Activated CD8-positive, alpha-beta memory T cell treated with anti-CD3 and anti-CD28 coated beads for 36 hours (primary cell): ENCODE measurements at regions not wholly inside any gene's neighbourhood (a gene's known extent, or its start where the extent isn't known, plus 50 kb on each side); places are given as distances from the start of the nearest gene placed in this dataset.
"Not testable (repeated sequence)": the region's sequence is repeated elsewhere in the genome, so short reads cannot be mapped to it uniquely, and the experiment has no call there.

Experiments
- CTCF ChIA-PET: fragments of 350-600 bp; sonication (Branson Sonifier 250); formaldehyde crosslinking; loops from one replicate; lab custom pipeline; 2021; ENCODE audit warnings: antibody characterized with exemption; lab: Charles Lee
- POLR2A ChIA-PET: fragments of 350-600 bp; sonication (Branson Sonifier 250); formaldehyde crosslinking; loops from one replicate; lab custom pipeline; 2021; ENCODE audit warnings: antibody characterized with exemption; lab: Charles Lee

- ChIA-PET CTCF (interaction anchor here (0.6 kb wide), 1 partner anchor 295 kb away, joined by 3 read pairs; no protein-coding TSS in a partner anchor), POLR2A (no interaction called here)
Observed at GRCh38 chr3:632571-633170, 436.1 kb downstream of the CHL1 start.

GRCh38 chr3:634511-634910, 437.9 kb downstream of the CHL1 start:
- ChIA-PET POLR2A (no interaction called here), CTCF (no interaction called here)

DNA sequence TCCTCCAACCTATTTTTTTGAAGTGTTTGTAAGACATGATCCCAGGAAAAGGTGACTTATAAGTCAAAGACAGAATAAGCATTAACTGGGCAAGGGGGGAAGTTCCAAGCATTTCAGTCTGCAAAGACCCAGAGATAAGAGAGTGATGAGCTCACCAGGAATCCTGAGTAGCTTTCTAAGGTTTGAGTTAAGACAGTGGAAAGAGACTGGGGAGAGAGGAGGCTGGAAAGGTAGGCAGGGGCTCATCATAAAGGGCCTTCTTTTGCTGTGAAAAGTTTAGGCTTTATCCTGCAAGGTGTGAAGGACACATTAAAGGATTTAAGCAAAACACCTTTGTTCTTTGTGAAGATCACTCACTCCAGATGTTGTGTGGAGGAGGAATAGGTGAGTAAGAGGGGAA, 438.8 kb downstream of the CHL1 start:
- POLR2A ChIA-PET: no interaction called here
- CTCF ChIA-PET: no interaction called here

DNA sequence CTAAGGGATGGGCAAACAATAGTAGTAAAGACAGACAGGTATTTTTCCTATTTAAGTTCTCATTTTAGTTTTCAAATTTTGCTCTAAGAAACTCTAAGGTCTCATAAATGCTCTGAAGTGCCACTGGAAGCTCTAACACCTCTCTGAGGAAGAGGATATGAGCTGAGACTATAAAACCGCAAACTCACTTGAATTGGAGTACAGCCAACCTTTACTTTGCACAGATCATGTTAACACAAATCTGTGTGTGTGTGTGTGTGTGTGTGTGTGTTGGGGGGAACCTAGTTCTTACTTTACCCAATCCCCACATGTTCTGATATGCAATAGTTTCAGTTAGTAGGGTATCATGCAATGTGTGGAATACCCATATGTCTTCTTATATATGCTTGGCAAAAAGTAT, 446.8 kb downstream of the CHL1 start:
- POLR2A ChIA-PET: no interaction called here

DNA sequence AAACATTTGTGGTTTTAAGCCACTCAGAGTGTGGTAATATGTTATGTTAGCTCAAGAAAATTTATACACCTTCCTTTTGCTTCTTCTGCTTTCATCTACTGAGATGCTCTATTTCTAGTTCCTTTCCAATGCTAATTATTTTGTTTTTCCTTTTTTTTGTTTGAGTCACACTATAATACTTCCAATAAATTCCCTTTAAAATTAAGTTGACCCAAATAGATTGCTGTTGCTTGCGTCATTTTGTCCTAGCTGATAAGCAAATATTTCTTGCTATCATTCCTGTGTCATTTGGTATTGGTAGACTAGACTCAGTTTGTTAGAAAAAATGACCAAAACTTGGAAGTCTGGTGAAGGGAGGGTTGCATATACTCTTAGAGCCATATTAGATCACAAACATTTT, 437.0 kb upstream of the CNTN6 start:
- POLR2A ChIA-PET: no interaction called here
- CTCF ChIA-PET: no interaction called here

More for the DNA sequence above, 446.8 kb downstream of the CHL1 start:
- CTCF ChIA-PET: no interaction called here

- ChIA-PET CTCF (no interaction called here), POLR2A (no interaction called here)
Observed at GRCh38 chr3:661356-661755, 431.5 kb upstream of the CNTN6 start.

DNA sequence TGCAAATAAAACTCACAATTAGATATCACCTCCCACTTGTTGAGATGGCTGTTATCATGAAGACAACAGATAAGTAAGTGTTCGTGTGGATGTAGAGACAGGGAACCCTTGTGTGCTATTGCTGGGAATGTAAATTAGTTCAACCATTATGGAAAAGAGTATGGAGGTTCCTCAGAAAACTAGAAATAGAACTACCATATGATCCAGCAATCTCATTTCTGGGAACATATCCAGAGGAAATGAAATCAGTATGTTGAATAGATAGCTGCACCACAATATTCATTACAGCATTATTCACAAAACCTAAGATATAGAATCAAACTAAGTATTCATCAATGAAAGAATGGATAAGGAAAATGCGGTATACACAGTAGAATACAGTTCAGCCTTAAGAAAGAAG, 418.7 kb upstream of the CNTN6 start:
- CTCF ChIA-PET: no interaction called here
- POLR2A ChIA-PET: no interaction called here

DNA sequence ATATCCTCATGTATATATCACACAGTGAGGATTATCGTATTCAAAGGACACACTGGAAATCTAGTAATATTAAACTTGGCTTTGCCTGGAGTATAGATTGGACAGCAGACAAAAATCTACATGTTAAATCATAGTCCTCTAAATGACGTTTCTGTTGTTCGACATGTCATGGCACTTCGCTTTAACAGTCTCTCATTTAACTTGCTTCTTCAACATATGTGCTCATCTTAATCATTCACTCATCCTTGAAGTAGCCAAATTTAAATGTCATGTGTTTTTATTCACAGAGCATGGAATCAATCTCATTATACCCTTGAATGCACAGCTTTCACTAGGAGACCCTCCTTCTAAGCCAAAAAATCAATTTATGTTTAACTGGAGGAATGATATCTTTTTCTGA, 417.0 kb upstream of the CNTN6 start:
- POLR2A ChIA-PET: no interaction called here

DNA sequence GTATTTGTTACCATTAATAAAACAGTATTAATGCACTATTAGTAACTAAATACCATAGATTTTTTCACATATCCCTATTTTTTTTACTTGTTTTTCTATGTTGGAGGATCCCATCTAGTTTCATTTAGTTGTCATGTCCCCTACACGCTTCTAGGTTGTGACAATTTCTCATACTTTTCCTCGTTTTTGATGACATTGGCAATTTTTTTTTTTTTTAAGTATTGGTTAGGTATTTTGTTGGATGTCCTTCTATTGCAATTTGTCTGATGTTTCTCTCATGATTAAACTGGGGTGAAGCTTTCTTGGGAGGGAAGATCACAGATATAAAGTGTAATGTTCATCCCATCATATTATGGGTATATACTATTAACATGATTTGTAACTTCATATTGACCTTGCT, 409.1 kb upstream of the CNTN6 start:
- ChIA-PET POLR2A (no interaction called here), CTCF (no interaction called here)

More for the DNA sequence above, 417.0 kb upstream of the CNTN6 start:
- CTCF ChIA-PET: no interaction called here

GRCh38 chr3:690770-691169, 402.1 kb upstream of the CNTN6 start:
- POLR2A ChIA-PET: no interaction called here
- CTCF ChIA-PET: no interaction called here

- ChIA-PET CTCF (no interaction called here), POLR2A (no interaction called here)
Observed at GRCh38 chr3:700514-700913, 392.3 kb upstream of the CNTN6 start.

DNA sequence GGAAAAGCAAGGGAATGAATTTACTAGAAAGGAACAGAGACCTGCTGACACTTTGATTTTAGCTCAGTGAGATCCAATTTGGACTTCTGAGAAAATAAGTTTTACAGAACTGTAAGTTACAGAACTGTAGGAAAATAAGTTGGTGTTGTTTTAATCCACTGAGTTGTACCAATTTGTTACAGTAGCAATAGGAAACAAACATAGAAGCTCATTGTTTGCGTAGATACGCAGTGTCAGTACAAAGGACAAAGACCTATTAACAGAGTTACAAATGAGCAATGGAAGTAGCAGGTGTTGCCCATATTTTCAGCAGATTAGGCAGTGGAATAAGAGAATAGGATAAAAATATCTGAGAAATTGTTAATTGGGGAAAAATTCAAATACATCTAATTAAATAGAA, 385.8 kb upstream of the CNTN6 start:
- ChIA-PET POLR2A (no interaction called here), CTCF (no interaction called here)

- POLR2A ChIA-PET: no interaction called here
- CTCF ChIA-PET: no interaction called here
Observed at GRCh38 chr3:713006-713621, 379.7 kb upstream of the CNTN6 start.

DNA sequence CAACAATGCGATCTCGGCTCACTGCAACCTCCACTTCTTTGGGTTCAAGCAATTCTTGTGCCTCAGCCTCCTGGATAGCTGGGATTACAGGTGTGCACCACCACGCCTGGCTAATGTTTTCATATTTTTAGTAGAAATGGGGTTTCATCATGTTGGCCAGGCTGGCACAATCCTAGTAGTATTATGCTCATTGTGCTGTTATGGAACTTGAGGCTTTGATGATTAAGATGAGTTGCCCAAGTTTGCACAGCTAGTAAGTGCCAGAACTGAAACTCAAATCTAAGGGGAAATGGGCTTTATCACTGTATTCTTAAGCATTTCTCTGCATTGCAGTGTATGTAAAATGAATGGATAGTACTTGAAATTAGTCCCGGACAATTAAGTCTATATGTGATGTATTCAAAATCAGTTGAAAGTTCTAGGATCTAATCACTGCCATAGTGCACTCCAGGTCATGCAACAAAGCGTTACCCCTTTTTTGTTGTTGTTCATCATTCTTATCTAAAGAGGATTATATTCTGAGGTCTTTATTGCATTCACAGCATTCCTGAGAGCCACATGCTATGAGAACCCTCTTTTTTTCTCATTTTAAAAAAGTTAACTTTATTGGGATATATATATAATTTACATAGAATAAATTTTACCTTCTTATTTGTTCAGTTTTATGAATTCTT, 378.7 kb upstream of the CNTN6 start:
- ChIA-PET POLR2A (no interaction called here), CTCF (no interaction called here)

GRCh38 chr3:721086-721485, 371.7 kb upstream of the CNTN6 start:
- CTCF ChIA-PET: no interaction called here
- POLR2A ChIA-PET: no interaction called here

GRCh38 chr3:732326-732928, 360.4 kb upstream of the CNTN6 start:
- ChIA-PET CTCF (no interaction called here), POLR2A (no interaction called here)

DNA sequence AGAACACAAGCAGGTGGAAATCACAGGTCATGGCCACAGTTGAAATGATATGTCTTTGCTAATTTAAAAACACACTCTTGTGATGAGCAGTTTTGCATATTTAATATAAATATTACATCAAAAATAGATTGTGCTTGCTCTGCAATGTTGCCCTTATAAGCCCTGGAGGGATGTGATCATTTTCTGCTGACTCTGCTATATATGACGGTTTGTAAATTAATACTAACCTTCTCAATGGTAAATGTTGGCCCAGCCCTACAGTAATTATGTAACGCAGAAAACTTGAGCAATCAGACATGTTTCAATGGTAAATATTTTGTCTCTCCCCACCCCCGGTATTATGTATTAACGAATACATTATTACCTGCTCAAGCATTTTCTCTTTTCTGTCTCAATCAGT, 359.5 kb upstream of the CNTN6 start:
- CTCF ChIA-PET: no interaction called here
- POLR2A ChIA-PET: no interaction called here

DNA sequence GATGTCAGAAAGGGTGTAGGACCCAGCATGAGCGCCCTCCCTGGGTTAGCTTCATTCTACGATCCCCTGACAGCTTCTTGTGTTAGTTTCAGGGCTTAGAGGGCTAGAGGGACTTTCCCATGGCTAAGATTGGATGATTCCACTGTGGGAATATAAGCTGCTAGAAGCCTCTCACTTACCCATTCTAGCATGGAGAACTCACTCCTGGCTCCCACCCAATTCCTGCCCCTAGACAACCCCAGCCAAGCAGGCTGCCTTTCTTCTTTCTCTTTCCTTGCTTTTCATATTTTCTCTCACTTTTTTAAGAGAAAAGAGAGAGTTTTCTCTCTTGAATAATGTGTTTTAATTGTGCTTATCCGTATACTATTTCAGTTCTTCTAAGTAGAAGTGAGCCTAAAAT, 335.1 kb upstream of the CNTN6 start:
- POLR2A ChIA-PET: no interaction called here
- CTCF ChIA-PET: no interaction called here

- ChIA-PET POLR2A (no interaction called here), CTCF (no interaction called here)
Observed at GRCh38 chr3:759106-759505, 333.7 kb upstream of the CNTN6 start.

DNA sequence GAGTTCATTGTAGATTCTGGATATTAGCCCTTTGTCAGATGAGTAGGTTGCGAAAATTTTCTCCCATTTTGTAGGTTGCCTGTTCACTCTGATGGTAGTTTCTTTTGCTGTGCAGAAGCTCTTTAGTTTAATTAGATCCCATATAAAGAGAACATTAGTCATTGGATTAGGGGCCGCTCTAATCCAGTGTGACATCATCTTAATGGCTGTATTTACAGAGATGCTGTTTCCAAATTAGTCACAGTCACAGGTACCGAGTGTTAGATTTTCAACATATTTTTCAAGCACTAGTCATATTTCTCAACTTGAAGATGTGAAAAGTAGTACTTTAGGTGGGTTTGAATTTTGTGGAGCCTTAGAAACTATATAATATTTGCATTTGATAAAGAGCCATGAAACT, 319.4 kb upstream of the CNTN6 start:
- CTCF ChIA-PET, POLR2A ChIA-PET: not testable (repeated sequence)
